ENCODE measurements at regions not wholly inside any gene's neighbourhood (a gene's known extent, or its start where the extent isn't known, plus 50 kb on each side); places are given as distances from the start of the nearest gene placed in this dataset.

GRCh38 chr12:98308141-98308540 lies 207.2 kb upstream of the TMPO start:
- no peaks in the 10 kb centered on the region for H3K9me3 ChIP-seq
- no peak for TF ChIP-seq CTCF (IDR thresholded peaks at IDR 0.05)
- H3K36me3 ChIP-seq: no peaks in the 10 kb centered on the region
- DNase-seq (ENCODE audit: low spot score) (no peak), ATAC-seq (ENCODE audit: insufficient number of reproducible peaks, low FRiP score, low read depth) (no peak)
- H3K27ac ChIP-seq: no peak overlapping the region
- H3K4me1 ChIP-seq (ENCODE audit: control insufficient read depth in 1 of 2, low read depth in 2 of 2): no peaks in the 10 kb centered on the region
- no peak overlapping the region for H3K4me3 ChIP-seq
- H3K27me3 ChIP-seq (replicated peaks; ENCODE audit: insufficient read depth): no peaks in the 10 kb centered on the region

GRCh38 chr12:98317939-98318899 lies 197.2 kb upstream of the TMPO start:
- no peak for DNase-seq (ENCODE audit: low spot score)
- no peaks in the 10 kb centered on the region for H3K9me3 ChIP-seq
- H3K27me3 ChIP-seq (replicated peaks; ENCODE audit: insufficient read depth): no peaks in the 10 kb centered on the region
- H3K36me3 ChIP-seq: no peaks in the 10 kb centered on the region
- no peak overlapping the region for H3K4me3 ChIP-seq
- TF ChIP-seq CTCF (IDR thresholded peaks at IDR 0.05): no peak
- no peak overlapping the region for H3K27ac ChIP-seq
- no peak for ATAC-seq (ENCODE audit: insufficient number of reproducible peaks, low FRiP score, low read depth)
- no peaks in the 10 kb centered on the region for H3K4me1 ChIP-seq (ENCODE audit: control insufficient read depth in 1 of 2, low read depth in 2 of 2)

- Histone ChIP-seq H3K4me3 (no peak overlapping the region), H3K9me3 (no peaks in the 10 kb centered on the region), H3K27ac (no peak overlapping the region), H3K36me3 (no peaks in the 10 kb centered on the region), H3K4me1 (ENCODE audit: control insufficient read depth in 1 of 2, low read depth in 2 of 2) (no peaks in the 10 kb centered on the region), H3K27me3 (replicated peaks; ENCODE audit: insufficient read depth) (no peaks in the 10 kb centered on the region)
- DNase-seq (ENCODE audit: low spot score): no peak
- no peak for TF ChIP-seq CTCF (IDR thresholded peaks at IDR 0.05)
- ATAC-seq (ENCODE audit: insufficient number of reproducible peaks, low FRiP score, low read depth): no peak
Measured at GRCh38 chr12:98319716-98320425, 195.5 kb upstream of the TMPO start.

- no peak for TF ChIP-seq CTCF (IDR thresholded peaks at IDR 0.05)
- Histone ChIP-seq H3K27ac (no peak overlapping the region), H3K4me3 (no peak overlapping the region), H3K27me3 (replicated peaks; ENCODE audit: insufficient read depth) (no peaks in the 10 kb centered on the region), H3K9me3 (no peaks in the 10 kb centered on the region), H3K36me3 (no peaks in the 10 kb centered on the region), H3K4me1 (ENCODE audit: control insufficient read depth in 1 of 2, low read depth in 2 of 2) (no peaks in the 10 kb centered on the region)
- ATAC-seq (ENCODE audit: insufficient number of reproducible peaks, low FRiP score, low read depth) (no peak), DNase-seq (ENCODE audit: low spot score) (no peak)
Measured at GRCh38 chr12:98325003-98325402, 190.4 kb upstream of the TMPO start.

GRCh38 chr12:98328467-98328866 lies 186.9 kb upstream of the TMPO start:
- H3K27ac ChIP-seq: no peak overlapping the region
- ATAC-seq (ENCODE audit: insufficient number of reproducible peaks, low FRiP score, low read depth) (no peak), DNase-seq (ENCODE audit: low spot score) (no peak)
- no peak overlapping the region for H3K4me3 ChIP-seq
- H3K27me3 ChIP-seq (replicated peaks; ENCODE audit: insufficient read depth): no peaks in the 10 kb centered on the region
- TF ChIP-seq CTCF (IDR thresholded peaks at IDR 0.05): no peak
- H3K9me3 ChIP-seq: no peaks in the 10 kb centered on the region
- no peaks in the 10 kb centered on the region for H3K4me1 ChIP-seq (ENCODE audit: control insufficient read depth in 1 of 2, low read depth in 2 of 2)
- no peaks in the 10 kb centered on the region for H3K36me3 ChIP-seq
